T-helper 2 cell treated with Interferon-gamma antibody and Interleukin-4, amounts not matched to agents 5 μg/mL and 100 μg/mL, for 36 hours (primary cell): ENCODE measurements at regions not wholly inside any gene's neighbourhood (a gene's known extent, or its start where the extent isn't known, plus 50 kb on each side); places are given as distances from the start of the nearest gene placed in this dataset.

Experiments
- DNase-seq: peaks from one replicate; pipeline ENCODE4 v3.0.0; 2021; ENCODE audit warnings: low spot score
- H3K27ac Mint-ChIP-seq: one replicate; pipeline ENCODE4 v1.8.0; 2021; ENCODE audit warnings: mild to moderate bottlenecking, mixed read lengths
- H3K27me3 Mint-ChIP-seq: one replicate; pipeline ENCODE4 v1.8.0; 2021; ENCODE audit warnings: low read depth, mixed read lengths
- H3K36me3 Mint-ChIP-seq: one replicate; pipeline ENCODE4 v1.8.0; 2021; ENCODE audit warnings: low read depth, mixed read lengths
- H3K4me1 Mint-ChIP-seq: one replicate; pipeline ENCODE4 v1.8.0; 2021; ENCODE audit warnings: low read depth, mixed read lengths
- H3K4me3 Mint-ChIP-seq: one replicate; pipeline ENCODE4 v1.8.0; 2022; ENCODE audit warnings: mild to moderate bottlenecking, moderate library complexity, mixed read lengths
- H3K9me3 Mint-ChIP-seq: one replicate; pipeline ENCODE4 v1.8.0; 2021; ENCODE audit warnings: mixed read lengths

GRCh38 chr19:46911456-46911855 lies 50.7 kb downstream of the ARHGAP35 start:
- H3K9me3 Mint-ChIP-seq = no peaks in the 10 kb centered on the region
- peaks cover 4% of the 10 kb centered on the region for H3K36me3 Mint-ChIP-seq
- no peak overlapping the region for H3K4me3 Mint-ChIP-seq
- no peak overlapping the region for H3K27ac Mint-ChIP-seq
- H3K27me3 Mint-ChIP-seq = no peaks in the 10 kb centered on the region
- peaks cover 18% of the 10 kb centered on the region for H3K4me1 Mint-ChIP-seq
- no peak for DNase-seq

- H3K4me3 Mint-ChIP-seq = no peak overlapping the region
- H3K9me3 Mint-ChIP-seq = no peaks in the 10 kb centered on the region
- H3K4me1 Mint-ChIP-seq = peaks cover 26% of the 10 kb centered on the region
- H3K27ac Mint-ChIP-seq = no peak overlapping the region
- H3K36me3 Mint-ChIP-seq = peaks cover 6% of the 10 kb centered on the region
- H3K27me3 Mint-ChIP-seq = no peaks in the 10 kb centered on the region
- DNase-seq = no peak
Measured at GRCh38 chr19:46913198-46913851, 52.5 kb downstream of the ARHGAP35 start.

- no peak for DNase-seq
- peaks cover 31% of the 10 kb centered on the region for H3K4me1 Mint-ChIP-seq
- peaks cover 12% of the 10 kb centered on the region for H3K36me3 Mint-ChIP-seq
- no peaks in the 10 kb centered on the region for H3K9me3 Mint-ChIP-seq
- no peak overlapping the region for H3K27ac Mint-ChIP-seq
- H3K4me3 Mint-ChIP-seq = no peak overlapping the region
- no peaks in the 10 kb centered on the region for H3K27me3 Mint-ChIP-seq
Measured at GRCh38 chr19:46913852-46914430, 53.1 kb downstream of the ARHGAP35 start.

- H3K27ac Mint-ChIP-seq = no peak overlapping the region
- no peak for DNase-seq
- no peaks in the 10 kb centered on the region for H3K9me3 Mint-ChIP-seq
- H3K36me3 Mint-ChIP-seq = peaks cover 24% of the 10 kb centered on the region
- H3K4me3 Mint-ChIP-seq = no peak overlapping the region
- peaks cover 31% of the 10 kb centered on the region for H3K4me1 Mint-ChIP-seq
- no peaks in the 10 kb centered on the region for H3K27me3 Mint-ChIP-seq
Measured at GRCh38 chr19:46915386-46915785, 54.6 kb downstream of the ARHGAP35 start.

- Mint-ChIP-seq H3K27ac (no peak overlapping the region), H3K9me3 (no peaks in the 10 kb centered on the region), H3K27me3 (no peaks in the 10 kb centered on the region), H3K36me3 (peaks cover 33% of the 10 kb centered on the region), H3K4me3 (no peak overlapping the region), H3K4me1 (peaks cover 28% of the 10 kb centered on the region)
- DNase-seq = no peak
Measured at GRCh38 chr19:46917002-46917401, 56.2 kb downstream of the ARHGAP35 start.

GRCh38 chr19:46919324-46919723 lies 58.5 kb downstream of the ARHGAP35 start:
- peak; percentile 30 for DNase-seq
- Mint-ChIP-seq H3K27ac (no peak overlapping the region), H3K27me3 (no peaks in the 10 kb centered on the region), H3K4me3 (no peak overlapping the region), H3K36me3 (peaks cover 39% of the 10 kb centered on the region), H3K4me1 (peaks cover 23% of the 10 kb centered on the region), H3K9me3 (no peaks in the 10 kb centered on the region)

GRCh38 chr19:46920362-46920761 lies 59.6 kb downstream of the ARHGAP35 start:
- Mint-ChIP-seq H3K4me3 (no peak overlapping the region), H3K27ac (no peak overlapping the region), H3K9me3 (no peaks in the 10 kb centered on the region), H3K27me3 (no peaks in the 10 kb centered on the region), H3K36me3 (peaks cover 46% of the 10 kb centered on the region), H3K4me1 (peaks cover 33% of the 10 kb centered on the region)
- no peak for DNase-seq

GRCh38 chr19:46921071-46921470 lies 60.3 kb downstream of the ARHGAP35 start:
- Mint-ChIP-seq H3K4me1 (peaks cover 35% of the 10 kb centered on the region), H3K27ac (no peak overlapping the region), H3K9me3 (no peaks in the 10 kb centered on the region), H3K27me3 (no peaks in the 10 kb centered on the region), H3K36me3 (peaks cover 46% of the 10 kb centered on the region), H3K4me3 (no peak overlapping the region)
- no peak for DNase-seq

GRCh38 chr19:46922465-46922864 lies 61.7 kb downstream of the ARHGAP35 start:
- no peak for DNase-seq
- H3K4me3 Mint-ChIP-seq = no peak overlapping the region
- no peak overlapping the region for H3K27ac Mint-ChIP-seq
- no peaks in the 10 kb centered on the region for H3K9me3 Mint-ChIP-seq
- peaks cover 43% of the 10 kb centered on the region for H3K4me1 Mint-ChIP-seq
- H3K27me3 Mint-ChIP-seq = no peaks in the 10 kb centered on the region
- H3K36me3 Mint-ChIP-seq = peaks cover 46% of the 10 kb centered on the region

- no peaks in the 10 kb centered on the region for H3K27me3 Mint-ChIP-seq
- no peak for DNase-seq
- no peaks in the 10 kb centered on the region for H3K9me3 Mint-ChIP-seq
- peak overlapping the region; percentile 44 for H3K4me3 Mint-ChIP-seq
- H3K27ac Mint-ChIP-seq = no peak overlapping the region
- peaks cover 38% of the 10 kb centered on the region for H3K4me1 Mint-ChIP-seq
- H3K36me3 Mint-ChIP-seq = peaks cover 27% of the 10 kb centered on the region
Measured at GRCh38 chr19:46924874-46925547, 64.2 kb downstream of the ARHGAP35 start.

GRCh38 chr19:46925548-46925950 lies 64.8 kb downstream of the ARHGAP35 start:
- Mint-ChIP-seq H3K36me3 (peaks cover 22% of the 10 kb centered on the region), H3K4me3 (no peak overlapping the region), H3K4me1 (peaks cover 40% of the 10 kb centered on the region), H3K27me3 (no peaks in the 10 kb centered on the region), H3K27ac (no peak overlapping the region), H3K9me3 (no peaks in the 10 kb centered on the region)
- no peak for DNase-seq

- peaks cover 48% of the 10 kb centered on the region for H3K4me1 Mint-ChIP-seq
- no peaks in the 10 kb centered on the region for H3K9me3 Mint-ChIP-seq
- H3K27me3 Mint-ChIP-seq = no peaks in the 10 kb centered on the region
- H3K27ac Mint-ChIP-seq = no peak overlapping the region
- H3K36me3 Mint-ChIP-seq = peaks cover 15% of the 10 kb centered on the region
- no peak for DNase-seq
- H3K4me3 Mint-ChIP-seq = no peak overlapping the region
Measured at GRCh38 chr19:46926170-46927071, 65.6 kb downstream of the ARHGAP35 start.

GRCh38 chr19:46927106-46927505 lies 66.3 kb downstream of the ARHGAP35 start:
- Mint-ChIP-seq H3K36me3 (peaks cover 13% of the 10 kb centered on the region), H3K4me3 (no peak overlapping the region), H3K9me3 (no peaks in the 10 kb centered on the region), H3K27ac (no peak overlapping the region), H3K4me1 (peaks cover 50% of the 10 kb centered on the region), H3K27me3 (no peaks in the 10 kb centered on the region)
- DNase-seq = no peak

- Mint-ChIP-seq H3K27me3 (no peaks in the 10 kb centered on the region), H3K36me3 (peaks cover 7% of the 10 kb centered on the region), H3K4me3 (no peak overlapping the region), H3K9me3 (no peaks in the 10 kb centered on the region), H3K27ac (no peak overlapping the region), H3K4me1 (peaks cover 48% of the 10 kb centered on the region)
- no peak for DNase-seq
Measured at GRCh38 chr19:46927893-46928292, 67.1 kb downstream of the ARHGAP35 start.
